ENCODE measurements at regions not wholly inside any gene's neighbourhood (a gene's known extent, or its start where the extent isn't known, plus 50 kb on each side); places are given as distances from the start of the nearest gene placed in this dataset.

DNA sequence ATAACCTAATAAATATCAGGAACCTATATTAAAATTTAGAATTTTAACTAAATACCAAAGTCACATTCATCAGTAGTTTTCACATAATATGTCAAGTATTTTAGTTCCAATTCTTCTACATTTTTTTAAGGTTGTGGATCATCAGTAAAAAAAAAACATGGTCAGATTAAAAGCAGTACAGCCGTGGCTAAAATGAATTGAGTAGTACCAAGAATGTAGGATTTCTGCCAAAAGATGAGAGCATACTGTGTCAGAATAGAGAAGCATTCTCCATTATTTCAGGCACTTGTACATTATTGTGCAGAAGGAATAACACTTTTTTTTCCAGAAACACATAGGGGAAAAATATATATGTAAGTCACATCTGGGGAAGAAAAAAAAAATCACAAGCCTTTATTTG, 1176.1 kb downstream of the CDH11 start:
- Mint-ChIP-seq H3K27me3 (ENCODE audit: low read depth) (no peaks in the 10 kb centered on the region), H3K4me1 (ENCODE audit: low read depth) (no peaks in the 10 kb centered on the region), H3K36me3 (ENCODE audit: insufficient read depth in 2 of 2) (peaks cover 0 to 1% of the 10 kb centered on the region in 2 donors), H3K4me3 (no peak overlapping the region), H3K9me3 (peaks cover 7 to 15% of the 10 kb centered on the region in 2 donors), H3K27ac (no peak overlapping the region)
- ATAC-seq (replicated peaks in 1 of 2) (no peak), DNase-seq (no peak)

DNA sequence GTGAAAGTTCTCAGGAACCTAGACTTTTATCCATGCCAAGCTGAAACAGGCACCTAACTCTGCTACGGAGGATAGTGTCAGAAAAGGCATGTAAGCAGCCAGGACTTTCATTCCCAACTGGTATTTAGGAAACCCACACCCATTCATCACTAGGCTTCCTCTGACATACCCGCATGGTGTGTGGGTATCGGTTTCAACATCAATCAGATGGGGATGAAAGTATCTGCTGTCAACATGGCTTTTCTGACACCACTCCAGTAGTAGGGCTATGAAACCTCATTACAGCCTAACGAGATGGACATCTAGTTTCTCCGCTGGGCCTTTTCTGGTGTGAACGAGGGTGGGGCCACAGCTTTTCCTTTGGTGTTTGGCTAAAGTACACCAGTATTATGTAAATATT, 1178.3 kb downstream of the CDH11 start:
- H3K27me3 Mint-ChIP-seq (ENCODE audit: low read depth), result no peaks in the 10 kb centered on the region
- DNase-seq, result no peak
- ATAC-seq (replicated peaks in 1 of 2), result no peak
- H3K27ac Mint-ChIP-seq, result no peak overlapping the region
- H3K4me1 Mint-ChIP-seq (ENCODE audit: low read depth), result no peaks in the 10 kb centered on the region
- H3K36me3 Mint-ChIP-seq (ENCODE audit: insufficient read depth in 2 of 2), result peaks cover 0 to 1% of the 10 kb centered on the region in 2 donors
- peaks cover 9 to 16% of the 10 kb centered on the region in 2 donors for H3K9me3 Mint-ChIP-seq
- H3K4me3 Mint-ChIP-seq, result no peak overlapping the region

DNA sequence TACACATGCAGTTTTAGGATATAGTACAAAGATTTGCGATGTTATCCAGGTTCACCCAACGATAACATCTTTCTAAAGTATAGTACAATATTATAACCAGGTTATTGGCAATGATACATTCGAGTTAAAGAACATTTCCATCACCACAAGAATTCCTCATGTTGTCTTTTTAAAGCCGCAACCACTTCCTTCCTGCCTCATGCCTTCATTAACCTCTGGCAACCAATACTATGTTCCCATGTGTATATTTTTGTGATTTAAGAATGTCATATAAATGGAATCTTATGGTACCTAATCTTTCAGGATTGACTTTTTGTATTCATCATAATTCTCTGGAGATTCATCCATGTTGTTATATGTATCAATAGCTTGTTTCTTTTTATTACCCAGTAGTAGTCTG, 1183.2 kb downstream of the CDH11 start:
- Mint-ChIP-seq H3K36me3 (ENCODE audit: insufficient read depth in 2 of 2) (peaks cover 0 to 1% of the 10 kb centered on the region in 2 donors), H3K9me3 (peaks cover 18 to 21% of the 10 kb centered on the region in 2 donors), H3K4me3 (no peak overlapping the region), H3K4me1 (ENCODE audit: low read depth) (no peaks in the 10 kb centered on the region), H3K27ac (no peak overlapping the region), H3K27me3 (ENCODE audit: low read depth) (no peaks in the 10 kb centered on the region)
- ATAC-seq (replicated peaks in 1 of 2), result no peak
- no peak for DNase-seq

DNA sequence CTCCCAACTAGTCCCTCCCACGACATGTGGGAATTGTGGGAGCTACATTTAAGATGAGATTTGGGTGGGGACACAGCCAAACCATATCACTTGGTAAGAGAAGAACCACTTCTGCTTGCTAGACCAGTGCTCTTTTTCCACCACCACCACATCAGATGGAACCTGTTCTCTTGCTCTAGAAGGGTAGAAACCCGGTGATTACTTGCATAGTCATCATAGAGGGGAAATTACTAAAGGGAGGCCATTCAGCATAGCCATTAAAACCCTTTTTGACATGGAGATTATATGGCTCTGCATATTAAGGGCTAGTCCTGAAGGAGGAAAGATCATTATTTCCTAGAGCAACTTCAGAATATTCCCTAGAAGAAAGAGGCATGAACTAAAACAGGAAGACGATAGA, 1188.0 kb downstream of the CDH11 start:
- DNase-seq, result no peak
- Mint-ChIP-seq H3K4me1 (ENCODE audit: low read depth) (no peaks in the 10 kb centered on the region), H3K27ac (no peak overlapping the region)

DNA sequence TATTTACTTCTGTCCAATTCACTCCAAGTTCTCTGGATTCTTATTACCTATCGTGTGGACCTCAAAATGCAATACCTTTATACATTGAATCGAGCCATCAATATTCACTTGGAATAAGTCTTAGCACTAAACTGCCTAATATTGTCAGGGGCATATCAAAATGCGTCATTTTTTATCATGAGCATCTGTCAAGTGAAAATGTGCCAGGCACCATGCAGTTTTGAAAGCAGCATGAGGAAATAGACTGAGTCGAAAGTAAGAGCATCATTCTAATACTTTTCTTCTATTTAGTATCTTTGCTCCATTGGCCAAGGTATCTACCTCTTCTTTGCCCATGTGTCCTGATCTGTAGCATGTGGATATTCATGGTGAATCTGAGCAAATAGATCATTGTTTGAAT, 1193.4 kb downstream of the CDH11 start:
- peaks cover 11 to 12% of the 10 kb centered on the region in 2 donors for H3K9me3 Mint-ChIP-seq
- no peak overlapping the region for H3K27ac Mint-ChIP-seq
- H3K36me3 Mint-ChIP-seq (ENCODE audit: insufficient read depth in 2 of 2), result peaks cover 0 to 4% of the 10 kb centered on the region in 2 donors
- no peaks in the 10 kb centered on the region for H3K27me3 Mint-ChIP-seq (ENCODE audit: low read depth)
- ATAC-seq (replicated peaks in 1 of 2) (no peak), DNase-seq (no peak)
- H3K4me1 Mint-ChIP-seq (ENCODE audit: low read depth), result no peaks in the 10 kb centered on the region
- H3K4me3 Mint-ChIP-seq, result no peak overlapping the region

More for the DNA sequence above, 1188.0 kb downstream of the CDH11 start:
- no peaks in the 10 kb centered on the region for H3K36me3 Mint-ChIP-seq (ENCODE audit: insufficient read depth in 2 of 2)
- H3K27me3 Mint-ChIP-seq (ENCODE audit: low read depth), result no peaks in the 10 kb centered on the region
- H3K4me3 Mint-ChIP-seq, result no peak overlapping the region
- ATAC-seq (replicated peaks in 1 of 2), result no peak
- peaks cover 12% of the 10 kb centered on the region in 2 donors for H3K9me3 Mint-ChIP-seq

DNA sequence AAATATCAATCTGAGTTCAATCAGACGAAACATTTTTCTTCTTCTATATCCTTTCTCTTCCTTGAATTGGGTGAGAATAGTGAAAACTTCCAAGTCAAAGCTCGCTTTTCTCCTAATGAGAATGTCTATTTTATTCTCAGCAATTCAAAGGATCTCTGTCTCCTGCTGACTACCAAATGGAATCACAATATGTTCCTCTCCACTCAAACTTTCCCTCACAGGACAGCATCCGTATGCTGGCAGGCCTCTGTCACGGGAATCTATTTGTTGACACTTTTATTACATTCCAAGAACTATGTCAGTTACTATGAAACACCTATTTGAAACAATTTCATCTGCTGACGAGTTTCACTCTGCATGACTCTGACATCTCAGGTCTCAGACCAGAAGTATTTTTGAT, 1196.6 kb downstream of the CDH11 start:
- no peaks in the 10 kb centered on the region for H3K4me1 Mint-ChIP-seq (ENCODE audit: low read depth)
- no peak overlapping the region for H3K4me3 Mint-ChIP-seq
- peaks cover under 1 to 4% of the 10 kb centered on the region in 2 donors for H3K36me3 Mint-ChIP-seq (ENCODE audit: insufficient read depth in 2 of 2)
- DNase-seq, result no peak
- ATAC-seq (replicated peaks in 1 of 2), result no peak
- no peaks in the 10 kb centered on the region for H3K27me3 Mint-ChIP-seq (ENCODE audit: low read depth)
- H3K9me3 Mint-ChIP-seq, result peaks cover 10 to 11% of the 10 kb centered on the region in 2 donors
- no peak overlapping the region for H3K27ac Mint-ChIP-seq

DNA sequence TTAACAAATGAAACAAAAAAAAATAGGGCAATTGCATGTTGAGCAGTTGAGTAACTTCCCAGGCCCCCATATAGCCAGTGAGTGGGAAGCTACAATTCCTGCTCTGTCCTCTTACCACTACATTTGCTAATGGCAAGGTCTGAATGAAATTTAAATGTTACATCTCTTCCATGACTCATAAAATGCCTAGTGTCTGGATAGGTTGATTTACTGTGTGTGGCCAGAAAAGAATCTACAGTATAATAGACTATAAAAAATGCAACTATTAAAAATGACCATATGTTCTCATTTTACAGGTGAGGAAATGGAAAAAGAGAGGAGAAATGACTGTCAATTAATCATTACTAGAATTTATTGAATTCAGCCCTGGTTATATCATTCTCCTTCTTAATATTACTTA, 1199.3 kb downstream of the CDH11 start:
- ATAC-seq (replicated peaks in 1 of 2) (no peak), DNase-seq (no peak)
- H3K36me3 Mint-ChIP-seq (ENCODE audit: insufficient read depth in 2 of 2), result peaks cover 2 to 9% of the 10 kb centered on the region in 2 donors
- no peak overlapping the region for H3K4me3 Mint-ChIP-seq
- H3K27ac Mint-ChIP-seq, result no peak overlapping the region
- no peaks in the 10 kb centered on the region for H3K4me1 Mint-ChIP-seq (ENCODE audit: low read depth)
- H3K27me3 Mint-ChIP-seq (ENCODE audit: low read depth), result no peaks in the 10 kb centered on the region
- H3K9me3 Mint-ChIP-seq, result peaks cover 12% of the 10 kb centered on the region in 2 donors

DNA sequence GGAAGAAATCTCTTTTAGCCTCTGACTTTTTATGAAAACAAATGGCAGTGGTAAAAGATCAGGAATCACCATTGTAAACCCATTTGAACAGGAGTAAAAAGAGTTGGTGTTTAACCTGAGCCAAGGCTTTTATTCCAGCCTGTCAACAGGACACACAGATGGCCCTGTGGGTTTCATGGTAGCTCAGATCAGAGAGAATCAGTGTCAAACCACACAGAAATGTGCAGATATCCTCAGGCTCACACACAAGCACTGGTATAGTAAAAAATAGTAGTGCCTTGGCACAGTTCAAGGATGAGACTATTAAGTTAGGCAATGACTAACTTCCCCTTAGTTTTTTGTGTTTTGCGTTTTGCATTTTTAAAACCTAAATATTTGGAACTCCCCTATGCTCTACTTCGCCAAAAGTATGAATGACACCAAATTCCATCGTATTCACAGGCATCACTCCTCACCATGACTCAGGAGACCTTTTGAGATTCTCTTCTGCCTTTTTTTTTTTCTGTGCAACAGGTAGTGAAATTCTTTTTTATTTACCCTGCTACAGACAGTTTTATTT, 1200.0 kb downstream of the CDH11 start:
- no peaks in the 10 kb centered on the region for H3K27me3 Mint-ChIP-seq (ENCODE audit: low read depth)
- no peak overlapping the region for H3K4me3 Mint-ChIP-seq
- peaks cover 16% of the 10 kb centered on the region in 2 donors for H3K9me3 Mint-ChIP-seq
- H3K4me1 Mint-ChIP-seq (ENCODE audit: low read depth), result no peaks in the 10 kb centered on the region
- no peak overlapping the region for H3K27ac Mint-ChIP-seq
- H3K36me3 Mint-ChIP-seq (ENCODE audit: insufficient read depth in 2 of 2), result peaks cover 2 to 9% of the 10 kb centered on the region in 2 donors
- DNase-seq (no peak), ATAC-seq (replicated peaks in 1 of 2) (no peak)

DNA sequence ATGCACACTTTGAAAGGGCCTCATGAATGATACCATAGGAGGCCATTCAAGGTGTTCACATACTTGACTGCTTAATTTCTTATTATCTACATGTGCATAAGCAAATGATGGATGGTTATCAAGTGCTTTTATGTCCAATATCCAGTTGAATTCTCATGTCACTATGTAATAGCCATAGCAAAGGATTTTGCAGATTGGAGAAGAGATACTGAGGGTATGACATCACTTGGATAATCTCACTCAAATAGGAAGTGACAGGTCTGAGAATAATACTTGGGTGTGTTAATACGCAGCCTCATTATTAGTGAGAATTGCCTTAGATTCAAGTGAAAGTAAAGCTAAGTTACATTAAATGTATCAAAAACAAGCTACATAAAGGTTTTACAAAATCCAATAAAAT, 1208.6 kb downstream of the CDH11 start:
- no peaks in the 10 kb centered on the region for H3K27me3 Mint-ChIP-seq (ENCODE audit: low read depth)
- no peak overlapping the region for H3K27ac Mint-ChIP-seq
- H3K9me3 Mint-ChIP-seq, result peaks cover 13% of the 10 kb centered on the region in 2 donors
- no peak for DNase-seq
- no peaks in the 10 kb centered on the region for H3K4me1 Mint-ChIP-seq (ENCODE audit: low read depth)
- ATAC-seq (replicated peaks in 1 of 2), result no peak
- peaks cover 0 to 4% of the 10 kb centered on the region in 2 donors for H3K36me3 Mint-ChIP-seq (ENCODE audit: insufficient read depth in 2 of 2)
- H3K4me3 Mint-ChIP-seq, result no peak overlapping the region

DNA sequence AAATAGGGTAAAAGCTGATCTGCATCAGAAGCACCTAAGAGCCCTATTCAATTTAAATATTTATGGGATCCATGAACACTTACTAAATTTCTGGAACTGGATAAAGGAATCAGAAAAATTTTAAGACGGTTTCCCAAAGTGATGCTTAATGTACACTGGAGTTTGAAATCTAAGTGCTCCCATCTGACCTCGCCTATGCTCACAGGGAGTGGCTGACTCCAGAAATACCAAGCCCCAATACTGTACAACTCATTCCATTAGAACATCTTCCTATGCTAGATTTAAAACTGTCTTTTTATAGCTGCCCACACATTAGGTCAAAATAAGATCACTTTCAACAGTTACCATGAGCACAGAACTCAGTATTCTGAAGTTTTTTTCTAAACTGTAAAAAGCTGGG, 1214.6 kb downstream of the CDH11 start:
- DNase-seq (no peak), ATAC-seq (replicated peaks in 1 of 2) (no peak)
- Mint-ChIP-seq H3K4me3 (no peak overlapping the region), H3K27ac (no peak overlapping the region), H3K27me3 (ENCODE audit: low read depth) (no peaks in the 10 kb centered on the region), H3K4me1 (ENCODE audit: low read depth) (no peaks in the 10 kb centered on the region), H3K36me3 (ENCODE audit: insufficient read depth in 2 of 2) (peaks cover 0 to 3% of the 10 kb centered on the region in 2 donors), H3K9me3 (peaks cover 2 to 10% of the 10 kb centered on the region in 2 donors)

DNA sequence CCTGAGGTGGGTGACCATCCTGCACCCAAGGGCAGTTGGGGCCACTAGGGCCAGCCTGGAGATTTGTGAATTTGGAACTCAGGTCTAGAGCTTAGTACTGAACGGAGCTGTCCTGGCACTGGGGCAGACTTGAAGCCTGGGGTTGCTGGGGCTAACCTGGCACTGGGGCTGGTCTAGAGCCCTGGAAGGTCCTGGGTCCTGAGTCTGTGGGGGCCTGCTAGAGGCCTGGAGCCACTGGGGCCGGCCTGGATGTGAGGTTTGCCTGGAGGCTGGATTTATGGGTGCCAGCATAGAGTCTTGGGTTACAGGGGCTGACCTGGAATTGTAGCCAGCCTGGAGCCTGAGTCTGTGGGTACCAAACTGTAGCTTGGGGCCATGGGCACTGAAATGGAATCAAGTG, 1216.9 kb downstream of the CDH11 start:
- DNase-seq, result no peak
- peaks cover 0 to 3% of the 10 kb centered on the region in 2 donors for H3K36me3 Mint-ChIP-seq (ENCODE audit: insufficient read depth in 2 of 2)
- ATAC-seq (replicated peaks in 1 of 2), result no peak
- H3K4me1 Mint-ChIP-seq (ENCODE audit: low read depth), result no peaks in the 10 kb centered on the region
- no peak overlapping the region for H3K4me3 Mint-ChIP-seq
- H3K27me3 Mint-ChIP-seq (ENCODE audit: low read depth), result no peaks in the 10 kb centered on the region
- no peak overlapping the region for H3K27ac Mint-ChIP-seq
- H3K9me3 Mint-ChIP-seq, result peaks cover 2 to 14% of the 10 kb centered on the region in 2 donors

DNA sequence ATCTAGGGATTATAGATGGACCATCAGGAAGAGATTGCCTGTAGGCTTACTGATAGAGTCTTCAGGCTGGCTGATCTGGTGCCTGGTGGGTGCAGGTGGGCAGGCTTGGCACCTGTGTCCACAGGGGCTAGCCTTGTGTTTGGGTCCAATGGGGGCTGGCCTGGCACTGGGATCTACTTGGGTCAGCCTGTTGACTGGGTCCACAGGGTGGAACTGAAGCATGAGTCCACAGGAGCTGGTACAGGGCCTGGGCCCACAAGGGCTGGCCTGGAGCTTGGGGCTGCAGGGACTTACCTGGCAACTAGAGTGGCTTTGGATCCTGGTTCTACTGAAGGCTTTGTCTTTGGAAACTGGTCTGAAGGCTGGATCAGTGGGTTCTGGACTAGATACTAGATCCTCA, 1217.7 kb downstream of the CDH11 start:
- DNase-seq (no peak), ATAC-seq (replicated peaks in 1 of 2) (no peak)
- H3K36me3 Mint-ChIP-seq (ENCODE audit: insufficient read depth in 2 of 2), result peaks cover 0 to 3% of the 10 kb centered on the region in 2 donors
- no peaks in the 10 kb centered on the region for H3K27me3 Mint-ChIP-seq (ENCODE audit: low read depth)
- H3K4me1 Mint-ChIP-seq (ENCODE audit: low read depth), result no peaks in the 10 kb centered on the region
- H3K4me3 Mint-ChIP-seq, result no peak overlapping the region
- H3K27ac Mint-ChIP-seq, result no peak overlapping the region
- peaks cover 5 to 15% of the 10 kb centered on the region in 2 donors for H3K9me3 Mint-ChIP-seq

DNA sequence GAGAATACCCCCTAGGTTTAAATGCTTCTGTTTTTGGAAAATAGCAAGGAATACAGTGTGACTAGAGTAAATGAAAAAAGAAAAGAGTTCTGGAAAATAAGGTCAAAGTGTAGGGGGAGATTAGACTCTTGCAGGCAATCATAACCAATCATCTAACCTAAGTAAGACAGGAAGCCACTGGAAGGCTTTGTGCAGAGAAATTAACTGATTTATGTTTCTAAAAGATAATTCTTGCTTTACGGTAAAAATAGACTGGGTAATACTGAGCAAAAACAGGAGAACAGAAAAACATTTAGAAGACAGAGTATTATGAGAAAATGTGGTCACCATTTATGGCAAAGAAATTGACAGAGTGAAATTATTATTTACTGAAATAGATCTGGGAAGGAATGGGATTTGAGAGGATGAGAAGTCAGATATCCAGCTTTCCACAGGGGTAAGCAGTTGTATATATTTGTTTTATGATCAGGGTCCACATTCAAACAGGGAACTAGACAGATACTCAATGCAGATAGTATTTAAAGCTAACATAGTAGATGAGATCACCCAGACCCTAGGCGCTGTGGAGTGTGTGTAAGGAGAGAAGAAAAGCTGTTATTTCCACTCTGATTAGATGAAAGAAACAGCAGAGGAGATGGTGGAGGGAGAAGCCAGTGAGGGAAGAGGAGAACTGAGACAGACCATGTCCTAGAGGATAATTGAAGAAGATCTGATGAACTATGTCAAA, 1225.3 kb downstream of the CDH11 start:
- Mint-ChIP-seq H3K4me1 (ENCODE audit: low read depth) (no peaks in the 10 kb centered on the region), H3K27ac (no peak overlapping the region), H3K9me3 (peaks cover 7 to 16% of the 10 kb centered on the region in 2 donors), H3K36me3 (ENCODE audit: insufficient read depth in 2 of 2) (no peaks in the 10 kb centered on the region), H3K4me3 (no peak overlapping the region), H3K27me3 (ENCODE audit: low read depth) (no peaks in the 10 kb centered on the region)
- DNase-seq (no peak), ATAC-seq (replicated peaks in 1 of 2) (no peak)

DNA sequence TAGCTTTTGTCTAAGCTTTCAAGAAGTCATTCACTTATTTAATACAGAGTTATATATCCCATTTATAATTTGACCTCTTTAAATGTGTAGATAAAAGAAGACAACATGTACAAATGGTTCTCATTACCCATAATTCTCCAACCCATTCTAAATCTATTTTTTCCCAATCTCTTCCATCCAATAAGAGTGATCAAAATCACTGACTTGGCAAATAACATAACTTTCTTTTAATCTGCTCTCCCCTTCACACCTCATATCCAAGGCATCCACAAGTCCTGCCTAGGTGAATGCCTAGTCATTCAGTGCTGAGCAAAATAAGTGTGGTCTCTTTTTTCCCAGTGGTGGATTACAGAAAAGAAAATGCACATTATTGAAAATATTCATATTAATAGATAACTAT, 1231.1 kb downstream of the CDH11 start:
- no peak overlapping the region for H3K27ac Mint-ChIP-seq
- no peaks in the 10 kb centered on the region for H3K27me3 Mint-ChIP-seq (ENCODE audit: low read depth)
- peaks cover 8 to 14% of the 10 kb centered on the region in 2 donors for H3K9me3 Mint-ChIP-seq
- DNase-seq, result no peak
- H3K4me3 Mint-ChIP-seq, result no peak overlapping the region
- H3K4me1 Mint-ChIP-seq (ENCODE audit: low read depth), result no peaks in the 10 kb centered on the region
- no peak for ATAC-seq (replicated peaks in 1 of 2)
- H3K36me3 Mint-ChIP-seq (ENCODE audit: insufficient read depth in 2 of 2), result peaks cover 0 to 3% of the 10 kb centered on the region in 2 donors
